ENCODE measurements at regions not wholly inside any gene's neighbourhood (a gene's known extent, or its start where the extent isn't known, plus 50 kb on each side); places are given as distances from the start of the nearest gene placed in this dataset.

DNA sequence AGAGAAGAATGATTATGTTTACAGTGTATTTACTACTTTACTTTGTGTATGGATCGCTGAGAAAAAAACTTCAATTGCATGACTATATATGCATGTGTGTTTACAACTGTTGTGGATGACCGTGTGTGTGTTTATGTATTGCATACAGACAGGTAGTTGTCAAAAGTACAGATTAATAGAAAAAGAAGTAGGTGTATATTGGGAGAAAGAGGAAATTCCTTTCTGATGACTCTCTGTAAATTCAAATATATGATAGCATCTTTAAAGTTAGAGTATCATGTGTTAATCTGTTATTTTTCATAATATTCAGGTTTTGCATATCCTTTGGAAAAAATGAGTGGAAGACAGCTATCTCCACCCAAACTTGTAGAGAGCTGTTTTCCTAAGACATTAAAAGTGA lies 160.4 kb upstream of the AGR3 start:
- intact Hi-C loops (cut with micrococcal nuclease; ENCODE audit: unreplicated experiment) (no loop called here), in situ Hi-C loops (cut with MboI) (no loop called here)
- H3K4me3 ChIP-seq: no peak overlapping the region
- H3K27ac ChIP-seq (ENCODE audit: control insufficient read depth, insufficient read depth): no peak overlapping the region
- ChIA-PET POLR2A (no interaction called here), CTCF (no interaction called here), SMC1A (ENCODE audit: uncharacterized antibody, unreplicated experiment) (no interaction called here), RAD21 (ENCODE audit: unreplicated experiment) (no interaction called here)
- no peaks in the 10 kb centered on the region for H3K4me1 ChIP-seq (ENCODE audit: control insufficient read depth, insufficient read depth, low read length)
- no peaks in the 10 kb centered on the region for H3K79me2 ChIP-seq (ENCODE audit: control insufficient read depth, insufficient read depth, low read length)
- no peaks in the 10 kb centered on the region for H3K9me3 ChIP-seq (replicated peaks; ENCODE audit: control insufficient read depth, insufficient read depth, low read length)
- no peak overlapping the region for H3K4me2 ChIP-seq (ENCODE audit: control insufficient read depth, insufficient read depth)
- FAIRE-seq (no peak), DNase-seq (ENCODE audit: low read depth, low spot score) (no peak), ATAC-seq (no peak)
- no TSS peak for BruUV-seq (replicated peaks)
- no peaks in the 10 kb centered on the region for H3K27me3 ChIP-seq (replicated peaks in 1 of 2; ENCODE audit: control insufficient read depth in 2 of 2, insufficient read depth in 2 of 2, low read length in 1 of 2)
- H3K9ac ChIP-seq (ENCODE audit: control insufficient read depth, insufficient read depth, low read length): no peak overlapping the region
- WGBS (ENCODE audit: insufficient coverage, insufficient replicate concordance, low lambda C conversion rate, missing lambda C conversion rate): 65% methylated on average over 2 of the region's 2 CpGs
- no peak overlapping the region for H2AFZ ChIP-seq (ENCODE audit: control insufficient read depth, low read depth, low read length)
- no peaks in the 10 kb centered on the region for H4K20me1 ChIP-seq (ENCODE audit: control insufficient read depth, insufficient read depth)
- no peaks in the 10 kb centered on the region for H3K36me3 ChIP-seq (ENCODE audit: control insufficient read depth in 2 of 2, insufficient read depth in 2 of 2, low read length in 1 of 2)
- TF ChIP-seq TCF7 (IDR thresholded peaks at IDR 0.05; ENCODE audit: borderline replicate concordance) (no peak), SUZ12 (IDR thresholded peaks at IDR 0.05; ENCODE audit: unreplicated experiment) (no peak), SRF (IDR thresholded peaks at IDR 0.05; ENCODE audit: low read depth in 2 of 2, low read length in 2 of 2) (no peak), CREM (IDR thresholded peaks at IDR 0.05; ENCODE audit: low read depth) (no peak), RAD51 (IDR thresholded peaks at IDR 0.05) (no peak), JUNB (IDR thresholded peaks at IDR 0.05) (no peak), MTA2 (IDR thresholded peaks at IDR 0.05; ENCODE audit: low read depth) (no peak), TCF3 (IDR thresholded peaks at IDR 0.05; ENCODE audit: borderline replicate concordance, insufficient read depth, low read depth, low read length) (no peak)
- TF ChIP-seq, protein P1, sequence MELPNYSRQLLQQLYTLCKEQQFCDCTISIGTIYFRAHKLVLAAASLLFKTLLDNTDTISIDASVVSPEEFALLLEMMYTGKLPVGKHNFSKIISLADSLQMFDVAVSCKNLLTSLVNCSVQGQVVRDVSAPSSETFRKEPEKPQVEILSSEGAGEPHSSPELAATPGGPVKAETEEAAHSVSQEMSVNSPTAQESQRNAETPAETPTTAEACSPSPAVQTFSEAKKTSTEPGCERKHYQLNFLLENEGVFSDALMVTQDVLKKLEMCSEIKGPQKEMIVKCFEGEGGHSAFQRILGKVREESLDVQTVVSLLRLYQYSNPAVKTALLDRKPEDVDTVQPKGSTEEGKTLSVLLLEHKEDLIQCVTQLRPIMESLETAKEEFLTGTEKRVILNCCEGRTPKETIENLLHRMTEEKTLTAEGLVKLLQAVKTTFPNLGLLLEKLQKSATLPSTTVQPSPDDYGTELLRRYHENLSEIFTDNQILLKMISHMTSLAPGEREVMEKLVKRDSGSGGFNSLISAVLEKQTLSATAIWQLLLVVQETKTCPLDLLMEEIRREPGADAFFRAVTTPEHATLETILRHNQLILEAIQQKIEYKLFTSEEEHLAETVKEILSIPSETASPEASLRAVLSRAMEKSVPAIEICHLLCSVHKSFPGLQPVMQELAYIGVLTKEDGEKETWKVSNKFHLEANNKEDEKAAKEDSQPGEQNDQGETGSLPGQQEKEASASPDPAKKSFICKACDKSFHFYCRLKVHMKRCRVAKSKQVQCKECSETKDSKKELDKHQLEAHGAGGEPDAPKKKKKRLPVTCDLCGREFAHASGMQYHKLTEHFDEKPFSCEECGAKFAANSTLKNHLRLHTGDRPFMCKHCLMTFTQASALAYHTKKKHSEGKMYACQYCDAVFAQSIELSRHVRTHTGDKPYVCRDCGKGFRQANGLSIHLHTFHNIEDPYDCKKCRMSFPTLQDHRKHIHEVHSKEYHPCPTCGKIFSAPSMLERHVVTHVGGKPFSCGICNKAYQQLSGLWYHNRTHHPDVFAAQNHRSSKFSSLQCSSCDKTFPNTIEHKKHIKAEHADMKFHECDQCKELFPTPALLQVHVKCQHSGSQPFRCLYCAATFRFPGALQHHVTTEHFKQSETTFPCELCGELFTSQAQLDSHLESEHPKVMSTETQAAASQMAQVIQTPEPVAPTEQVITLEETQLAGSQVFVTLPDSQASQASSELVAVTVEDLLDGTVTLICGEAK (IDR thresholded peaks at IDR 0.05; ENCODE audit: borderline replicate concordance): no peak
- TF ChIP-seq, protein P2, sequence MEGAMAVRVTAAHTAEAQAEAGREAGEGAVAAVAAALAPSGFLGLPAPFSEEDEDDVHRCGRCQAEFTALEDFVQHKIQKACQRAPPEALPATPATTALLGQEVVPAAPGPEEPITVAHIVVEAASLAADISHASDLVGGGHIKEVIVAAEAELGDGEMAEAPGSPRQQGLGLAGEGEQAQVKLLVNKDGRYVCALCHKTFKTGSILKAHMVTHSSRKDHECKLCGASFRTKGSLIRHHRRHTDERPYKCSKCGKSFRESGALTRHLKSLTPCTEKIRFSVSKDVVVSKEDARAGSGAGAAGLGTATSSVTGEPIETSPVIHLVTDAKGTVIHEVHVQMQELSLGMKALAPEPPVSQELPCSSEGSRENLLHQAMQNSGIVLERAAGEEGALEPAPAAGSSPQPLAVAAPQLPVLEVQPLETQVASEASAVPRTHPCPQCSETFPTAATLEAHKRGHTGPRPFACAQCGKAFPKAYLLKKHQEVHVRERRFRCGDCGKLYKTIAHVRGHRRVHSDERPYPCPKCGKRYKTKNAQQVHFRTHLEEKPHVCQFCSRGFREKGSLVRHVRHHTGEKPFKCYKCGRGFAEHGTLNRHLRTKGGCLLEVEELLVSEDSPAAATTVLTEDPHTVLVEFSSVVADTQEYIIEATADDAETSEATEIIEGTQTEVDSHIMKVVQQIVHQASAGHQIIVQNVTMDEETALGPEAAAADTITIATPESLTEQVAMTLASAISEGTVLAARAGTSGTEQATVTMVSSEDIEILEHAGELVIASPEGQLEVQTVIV (IDR thresholded peaks at IDR 0.05; ENCODE audit: borderline replicate concordance, partially characterized antibody): no peak
- TF ChIP-seq, protein P3, sequence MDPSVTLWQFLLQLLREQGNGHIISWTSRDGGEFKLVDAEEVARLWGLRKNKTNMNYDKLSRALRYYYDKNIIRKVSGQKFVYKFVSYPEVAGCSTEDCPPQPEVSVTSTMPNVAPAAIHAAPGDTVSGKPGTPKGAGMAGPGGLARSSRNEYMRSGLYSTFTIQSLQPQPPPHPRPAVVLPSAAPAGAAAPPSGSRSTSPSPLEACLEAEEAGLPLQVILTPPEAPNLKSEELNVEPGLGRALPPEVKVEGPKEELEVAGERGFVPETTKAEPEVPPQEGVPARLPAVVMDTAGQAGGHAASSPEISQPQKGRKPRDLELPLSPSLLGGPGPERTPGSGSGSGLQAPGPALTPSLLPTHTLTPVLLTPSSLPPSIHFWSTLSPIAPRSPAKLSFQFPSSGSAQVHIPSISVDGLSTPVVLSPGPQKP (IDR thresholded peaks at IDR 0.05; ENCODE audit: low read depth, low read length): no peak
- TF ChIP-seq, protein P4, sequence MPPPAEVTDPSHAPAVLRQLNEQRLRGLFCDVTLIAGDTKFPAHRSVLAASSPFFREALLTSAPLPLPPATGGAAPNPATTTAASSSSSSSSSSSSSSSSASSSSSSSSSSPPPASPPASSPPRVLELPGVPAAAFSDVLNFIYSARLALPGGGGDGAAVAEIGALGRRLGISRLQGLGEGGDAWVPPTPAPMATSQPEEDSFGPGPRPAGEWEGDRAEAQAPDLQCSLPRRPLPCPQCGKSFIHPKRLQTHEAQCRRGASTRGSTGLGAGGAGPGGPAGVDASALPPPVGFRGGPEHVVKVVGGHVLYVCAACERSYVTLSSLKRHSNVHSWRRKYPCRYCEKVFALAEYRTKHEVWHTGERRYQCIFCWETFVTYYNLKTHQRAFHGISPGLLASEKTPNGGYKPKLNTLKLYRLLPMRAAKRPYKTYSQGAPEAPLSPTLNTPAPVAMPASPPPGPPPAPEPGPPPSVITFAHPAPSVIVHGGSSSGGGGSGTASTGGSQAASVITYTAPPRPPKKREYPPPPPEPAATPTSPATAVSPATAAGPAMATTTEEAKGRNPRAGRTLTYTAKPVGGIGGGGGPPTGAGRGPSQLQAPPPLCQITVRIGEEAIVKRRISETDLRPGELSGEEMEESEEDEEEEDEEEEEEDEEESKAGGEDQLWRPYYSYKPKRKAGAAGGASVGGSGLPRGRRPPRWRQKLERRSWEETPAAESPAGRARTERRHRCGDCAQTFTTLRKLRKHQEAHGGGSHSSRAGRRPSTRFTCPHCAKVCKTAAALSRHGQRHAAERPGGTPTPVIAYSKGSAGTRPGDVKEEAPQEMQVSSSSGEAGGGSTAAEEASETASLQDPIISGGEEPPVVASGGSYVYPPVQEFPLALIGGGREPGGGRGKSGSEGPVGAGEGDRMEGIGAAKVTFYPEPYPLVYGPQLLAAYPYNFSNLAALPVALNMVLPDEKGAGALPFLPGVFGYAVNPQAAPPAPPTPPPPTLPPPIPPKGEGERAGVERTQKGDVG (CRISPR knock-in tag; IDR thresholded peaks at IDR 0.05): no peak
